ENCODE measurements at regions not wholly inside any gene's neighbourhood (a gene's known extent, or its start where the extent isn't known, plus 50 kb on each side); places are given as distances from the start of the nearest gene placed in this dataset.

DNA sequence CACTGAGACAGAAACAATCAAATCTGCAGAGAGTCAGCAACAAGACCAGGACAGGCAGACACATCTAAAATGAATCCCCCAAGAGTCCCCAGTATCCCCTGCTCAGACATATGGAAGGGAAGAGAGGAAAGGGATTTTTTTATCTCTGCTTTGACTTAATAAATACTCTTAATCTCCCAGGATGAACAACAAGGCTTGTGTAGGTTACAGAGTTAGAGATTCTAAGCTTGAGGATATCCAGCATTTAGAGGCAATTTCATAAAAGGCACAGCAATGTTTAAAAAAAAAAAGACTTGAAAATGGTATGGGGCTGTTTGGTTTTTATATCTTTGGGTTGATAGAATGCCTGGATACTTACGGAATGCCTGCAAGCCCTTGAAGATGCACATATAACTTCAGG is 199.9 kb downstream of the ARL4C start:
- TF ChIP-seq, protein P1, sequence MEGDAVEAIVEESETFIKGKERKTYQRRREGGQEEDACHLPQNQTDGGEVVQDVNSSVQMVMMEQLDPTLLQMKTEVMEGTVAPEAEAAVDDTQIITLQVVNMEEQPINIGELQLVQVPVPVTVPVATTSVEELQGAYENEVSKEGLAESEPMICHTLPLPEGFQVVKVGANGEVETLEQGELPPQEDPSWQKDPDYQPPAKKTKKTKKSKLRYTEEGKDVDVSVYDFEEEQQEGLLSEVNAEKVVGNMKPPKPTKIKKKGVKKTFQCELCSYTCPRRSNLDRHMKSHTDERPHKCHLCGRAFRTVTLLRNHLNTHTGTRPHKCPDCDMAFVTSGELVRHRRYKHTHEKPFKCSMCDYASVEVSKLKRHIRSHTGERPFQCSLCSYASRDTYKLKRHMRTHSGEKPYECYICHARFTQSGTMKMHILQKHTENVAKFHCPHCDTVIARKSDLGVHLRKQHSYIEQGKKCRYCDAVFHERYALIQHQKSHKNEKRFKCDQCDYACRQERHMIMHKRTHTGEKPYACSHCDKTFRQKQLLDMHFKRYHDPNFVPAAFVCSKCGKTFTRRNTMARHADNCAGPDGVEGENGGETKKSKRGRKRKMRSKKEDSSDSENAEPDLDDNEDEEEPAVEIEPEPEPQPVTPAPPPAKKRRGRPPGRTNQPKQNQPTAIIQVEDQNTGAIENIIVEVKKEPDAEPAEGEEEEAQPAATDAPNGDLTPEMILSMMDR (conservative IDR thresholded peaks at IDR 0.05 in 1 of 2, IDR thresholded peaks at IDR 0.05 in 1 of 2; ENCODE audit: low read depth in 1 of 2, low read length in 2 of 2): no peak
- TF ChIP-seq EZH2 (IDR thresholded peaks at IDR 0.05; ENCODE audit: low read length, missing control alignments): no peak

Measured in fibroblast of lung (primary cell).